Lung (tissue), 11 donors: ENCODE measurements at regions not wholly inside any gene's neighbourhood (a gene's known extent, or its start where the extent isn't known, plus 50 kb on each side); places are given as distances from the start of the nearest gene placed in this dataset.

Source experiments
- ATAC-seq: fragments of 200-7000 bp; cut with Tn5 transposase; one replicate; pipeline ENCODE4 v1.9.1; 2020; ENCODE audit warnings: moderate number of reproducible peaks; ENCODE audit not compliant: insufficient read depth, low FRiP score
- DNase-seq, 3 donors: peaks; one replicate each; pipeline ENCODE4 v3.0.0-alpha.2; 2013 to 2017
- H3K27ac ChIP-seq, 2 donors: one replicate each; pipeline ENCODE4 v1.5.1; 2013; ENCODE audit warnings: mild to moderate bottlenecking in 2 of 2, moderate library complexity in 2 of 2, control low read depth in 1 of 2, inconsistent platforms in 1 of 2, low read depth in 1 of 2, low read length in 1 of 2
- H3K27me3 ChIP-seq, 3 donors: one replicate each; pipeline ENCODE4 v1.5.1; 2013; ENCODE audit warnings: low read length in 2 of 3; ENCODE audit not compliant: control insufficient read depth in 3 of 3, insufficient read depth in 3 of 3
- H3K36me3 ChIP-seq, 4 donors: one replicate each; pipeline ENCODE4 v1.5.1; 2013; ENCODE audit warnings: low read length in 4 of 4, mild to moderate bottlenecking in 1 of 4, moderate library complexity in 1 of 4; ENCODE audit not compliant: control insufficient read depth in 4 of 4, insufficient read depth in 4 of 4
- H3K4me1 ChIP-seq, 5 donors: one replicate each; pipeline ENCODE4 v1.5.1; 2013; ENCODE audit warnings: low read length in 5 of 5, mild to moderate bottlenecking in 2 of 5, moderate library complexity in 1 of 5; ENCODE audit not compliant: control insufficient read depth in 5 of 5, insufficient read depth in 5 of 5
- H3K4me3 ChIP-seq: one replicate; pipeline ENCODE4 v1.5.1; 2013; ENCODE audit warnings: mild to moderate bottlenecking, control low read depth, moderate library complexity
- H3K9ac ChIP-seq, 2 donors: one replicate each; pipeline ENCODE4 v1.5.1; 2013; ENCODE audit warnings: low read length in 2 of 2, control low read depth in 1 of 2; ENCODE audit not compliant: insufficient read depth in 1 of 2
- H3K9me3 ChIP-seq, 4 donors: one replicate each; pipeline ENCODE4 v1.5.1; 2013; ENCODE audit warnings: low read length in 3 of 4, mild to moderate bottlenecking in 1 of 4, moderate library complexity in 1 of 4; ENCODE audit not compliant: control insufficient read depth in 4 of 4, insufficient read depth in 3 of 4
- WGBS, 2 donors: extraction: QIAGEN DNeasy Blood & Tissue Kit; methylation state at CpG; one replicate each; pipeline ENCODE4 v1.1.7; 2013; 5-methylcytosine and 5-hydroxymethylcytosine counted together
- TF ChIP-seq, protein P1 (sequence below): IDR thresholded peaks from 2 replicates; pipeline ENCODE4 v1.5.1; 2012; ENCODE audit warnings: mild to moderate bottlenecking; ENCODE audit errors: control extremely low read depth, extremely low read depth
- donor health status: control.
- donor health status: control.
- donor health status: Bipolar disorder and iron deficiency.
- donor health status: healthy.
- donor health status: DM: yes; HTN: yes; CAD: no.

DNA sequence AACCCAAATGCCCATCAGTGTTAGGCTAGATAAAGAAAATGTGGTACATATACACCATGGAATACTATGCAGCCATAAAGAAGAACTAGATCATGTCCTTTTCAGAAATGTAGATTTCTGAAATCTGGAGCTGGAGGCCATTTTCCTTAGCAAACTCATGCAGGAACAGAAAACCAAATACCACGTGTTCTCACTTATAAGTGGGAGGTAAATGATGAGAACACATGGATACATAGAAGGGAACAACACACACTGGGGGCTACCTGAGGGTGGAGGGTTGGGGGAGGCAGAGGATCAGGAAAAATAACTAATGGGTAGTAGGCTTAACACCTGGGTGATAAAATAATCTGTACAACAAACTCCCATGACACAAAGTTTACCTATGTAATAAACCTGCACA is 153.5 kb upstream of the PRNP start:
- ATAC-seq = no peak
- Histone ChIP-seq H3K9ac (no peak overlapping the region), H3K4me1 (no peaks in the 10 kb centered on the region)

DNA sequence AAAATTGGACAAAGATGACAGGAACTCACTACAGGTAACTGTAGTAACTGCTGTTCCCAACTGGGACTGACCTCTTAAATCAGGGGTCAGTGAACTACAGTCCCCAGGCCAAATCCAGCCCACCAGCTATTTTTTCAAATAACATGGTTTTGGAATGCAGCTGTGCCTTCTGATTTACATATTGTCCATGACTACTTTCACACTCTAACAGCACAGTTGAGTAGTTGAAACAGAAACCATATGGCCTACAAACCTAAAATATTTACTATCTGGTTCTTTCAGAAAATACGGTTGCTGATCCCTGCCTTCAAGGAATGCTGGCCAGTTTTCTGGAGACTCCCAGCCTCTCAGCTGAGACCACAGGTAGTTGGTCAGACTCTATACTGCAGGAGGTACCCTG is 161.5 kb upstream of the PRNP start:
- TF ChIP-seq, protein P1, sequence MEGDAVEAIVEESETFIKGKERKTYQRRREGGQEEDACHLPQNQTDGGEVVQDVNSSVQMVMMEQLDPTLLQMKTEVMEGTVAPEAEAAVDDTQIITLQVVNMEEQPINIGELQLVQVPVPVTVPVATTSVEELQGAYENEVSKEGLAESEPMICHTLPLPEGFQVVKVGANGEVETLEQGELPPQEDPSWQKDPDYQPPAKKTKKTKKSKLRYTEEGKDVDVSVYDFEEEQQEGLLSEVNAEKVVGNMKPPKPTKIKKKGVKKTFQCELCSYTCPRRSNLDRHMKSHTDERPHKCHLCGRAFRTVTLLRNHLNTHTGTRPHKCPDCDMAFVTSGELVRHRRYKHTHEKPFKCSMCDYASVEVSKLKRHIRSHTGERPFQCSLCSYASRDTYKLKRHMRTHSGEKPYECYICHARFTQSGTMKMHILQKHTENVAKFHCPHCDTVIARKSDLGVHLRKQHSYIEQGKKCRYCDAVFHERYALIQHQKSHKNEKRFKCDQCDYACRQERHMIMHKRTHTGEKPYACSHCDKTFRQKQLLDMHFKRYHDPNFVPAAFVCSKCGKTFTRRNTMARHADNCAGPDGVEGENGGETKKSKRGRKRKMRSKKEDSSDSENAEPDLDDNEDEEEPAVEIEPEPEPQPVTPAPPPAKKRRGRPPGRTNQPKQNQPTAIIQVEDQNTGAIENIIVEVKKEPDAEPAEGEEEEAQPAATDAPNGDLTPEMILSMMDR = no peak
- Histone ChIP-seq H3K4me1 (no peaks in the 10 kb centered on the region), H3K9ac (no peak overlapping the region), H3K27me3 (no peaks in the 10 kb centered on the region), H3K27ac (no peak overlapping the region), H3K4me3 (no peak overlapping the region), H3K9me3 (peaks cover 0 to 2% (median 0%) of the 10 kb centered on the region in 4 donors), H3K36me3 (no peaks in the 10 kb centered on the region)
- ATAC-seq = no peak
- DNase-seq = no peak
- 58 to 89% methylated on average over 1 of the region's 1 CpG for WGBS, 2 donors

More for the DNA sequence above, 153.5 kb upstream of the PRNP start:
- no peak overlapping the region for H3K4me3 ChIP-seq
- DNase-seq = no peak
- H3K27me3 ChIP-seq = peaks cover 0 to 2% (median 0%) of the 10 kb centered on the region in 3 donors
- H3K36me3 ChIP-seq = no peaks in the 10 kb centered on the region
- TF ChIP-seq, protein P1 = no peak
- H3K9me3 ChIP-seq = peaks cover 0 to 2% (median 0%) of the 10 kb centered on the region in 4 donors
- WGBS, 2 donors = 75 to 88% methylated on average over 1 of the region's 1 CpG
- H3K27ac ChIP-seq = no peak overlapping the region

DNA sequence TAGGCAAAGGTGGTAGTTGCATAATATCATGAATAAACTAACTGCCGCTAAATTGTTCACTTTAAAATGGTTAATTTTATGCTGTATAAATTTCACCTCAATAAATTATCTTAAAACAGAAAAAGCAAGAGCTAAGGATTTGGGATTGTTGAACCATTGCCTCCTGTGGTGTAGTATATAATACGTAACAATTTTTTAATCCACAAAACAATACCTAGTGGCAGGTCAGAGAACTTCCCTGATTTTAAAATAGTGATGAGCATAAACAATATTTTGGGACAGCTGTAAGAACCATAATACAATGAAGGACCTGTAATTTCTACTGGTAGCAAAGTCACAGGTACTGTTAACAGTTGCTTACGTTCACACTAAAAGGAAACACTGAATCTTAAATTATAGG is 161.9 kb upstream of the PRNP start:
- TF ChIP-seq, protein P1 = no peak
- no peaks in the 10 kb centered on the region for H3K36me3 ChIP-seq
- H3K9me3 ChIP-seq = peaks cover 0 to 2% (median 0%) of the 10 kb centered on the region in 4 donors
- no peak overlapping the region for H3K4me3 ChIP-seq
- H3K9ac ChIP-seq = no peak overlapping the region
- H3K27ac ChIP-seq = no peak overlapping the region
- H3K4me1 ChIP-seq = no peaks in the 10 kb centered on the region
- H3K27me3 ChIP-seq = no peaks in the 10 kb centered on the region
- 92 to 97% methylated on average over 3 of the region's 3 CpGs for WGBS, 2 donors
- DNase-seq (no peak), ATAC-seq (no peak)

DNA sequence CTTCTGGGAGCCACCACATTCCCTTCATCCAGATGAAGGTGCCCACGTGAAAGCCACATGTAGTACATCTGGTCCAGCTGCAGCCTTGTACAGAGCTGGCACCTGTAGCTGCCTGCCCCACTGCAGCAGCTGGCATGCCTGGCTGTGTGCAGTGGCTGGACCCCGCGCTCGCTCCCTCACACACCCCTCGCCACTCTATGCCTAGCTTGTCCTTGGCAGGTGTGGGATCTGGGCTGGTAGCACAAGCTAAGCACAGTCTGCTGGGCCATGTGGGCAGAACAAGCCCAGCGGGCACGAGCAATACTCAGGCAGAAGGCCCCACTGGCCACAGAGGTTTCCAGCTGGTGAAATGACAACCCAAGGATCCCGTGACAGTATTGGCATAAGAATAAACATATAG is 163.9 kb upstream of the PRNP start:
- Histone ChIP-seq H3K4me3 (no peak overlapping the region), H3K9me3 (no peaks in the 10 kb centered on the region), H3K27me3 (no peaks in the 10 kb centered on the region), H3K36me3 (no peaks in the 10 kb centered on the region), H3K9ac (no peak overlapping the region), H3K27ac (no peak overlapping the region), H3K4me1 (no peaks in the 10 kb centered on the region)
- 88 to 94% methylated on average over 8 of the region's 8 CpGs for WGBS, 2 donors
- DNase-seq = no peak
- no peak for ATAC-seq
- TF ChIP-seq, protein P1 = no peak
